ENCODE measurements at regions not wholly inside any gene's neighbourhood (a gene's known extent, or its start where the extent isn't known, plus 50 kb on each side); places are given as distances from the start of the nearest gene placed in this dataset.

- TF ChIP-seq POLR2AphosphoS5 (IDR thresholded peaks at IDR 0.05; ENCODE audit: low read depth, low read length) (no peak), POLR2A (IDR thresholded peaks at IDR 0.05; ENCODE audit: low read depth, low read length) (no peak)
Measured at GRCh38 chr2:116842164-116842563, 972.3 kb upstream of the DDX18 start.
